ENCODE measurements at regions not wholly inside any gene's neighbourhood (a gene's known extent, or its start where the extent isn't known, plus 50 kb on each side); places are given as distances from the start of the nearest gene placed in this dataset.

GRCh38 chr4:126479709-126480108 lies 1153.0 kb upstream of the INTU start:
- Histone ChIP-seq H3K27ac (no peak overlapping the region), H3K36me3 (no peaks in the 10 kb centered on the region), H3K4me1 (ENCODE audit: insufficient read depth) (no peaks in the 10 kb centered on the region), H3K9me3 (no peaks in the 10 kb centered on the region), H3K4me3 (no peak overlapping the region), H3K27me3 (no peaks in the 10 kb centered on the region)
- no peak for TF ChIP-seq POLR2A (IDR thresholded peaks at IDR 0.05)
- no peak for TF ChIP-seq CTCF (IDR thresholded peaks at IDR 0.05)
- no peak for TF ChIP-seq EP300 (IDR thresholded peaks at IDR 0.05)
- DNase-seq: no peak
- WGBS, 3 donors: 92 to 97% (median 93%) methylated on average over 7 of the region's 7 CpGs
- intact Hi-C loops (cut with DNase I): no loop called here

- no peaks in the 10 kb centered on the region for H3K36me3 ChIP-seq
- no peak overlapping the region for H3K27ac ChIP-seq
- TF ChIP-seq EP300 (IDR thresholded peaks at IDR 0.05) (no peak), CTCF (IDR thresholded peaks at IDR 0.05) (no peak), POLR2A (IDR thresholded peaks at IDR 0.05) (no peak)
- intact Hi-C loops (cut with DNase I): no loop called here
- DNase-seq: no peak
- H3K9me3 ChIP-seq: no peaks in the 10 kb centered on the region
- H3K4me1 ChIP-seq (ENCODE audit: insufficient read depth): no peaks in the 10 kb centered on the region
- H3K4me3 ChIP-seq: no peak overlapping the region
- no peaks in the 10 kb centered on the region for H3K27me3 ChIP-seq
Observed at GRCh38 chr4:126482311-126482710, 1150.4 kb upstream of the INTU start.

- TF ChIP-seq CTCF (IDR thresholded peaks at IDR 0.05) (no peak), EP300 (IDR thresholded peaks at IDR 0.05) (no peak)
- Histone ChIP-seq H3K9me3 (no peaks in the 10 kb centered on the region), H3K36me3 (no peaks in the 10 kb centered on the region), H3K4me1 (ENCODE audit: insufficient read depth) (no peaks in the 10 kb centered on the region), H3K27ac (no peak overlapping the region), H3K27me3 (no peaks in the 10 kb centered on the region), H3K4me3 (no peak overlapping the region)
- 91 to 97% (median 91%) methylated on average over 1 of the region's 1 CpG for WGBS, 3 donors
- no peak for DNase-seq
- intact Hi-C loops (cut with DNase I): no loop called here
Observed at GRCh38 chr4:126486377-126486776, 1146.4 kb upstream of the INTU start.

GRCh38 chr4:126489826-126490463 lies 1142.8 kb upstream of the INTU start:
- Histone ChIP-seq H3K4me3 (no peak overlapping the region), H3K9me3 (no peaks in the 10 kb centered on the region), H3K27ac (no peak overlapping the region), H3K36me3 (no peaks in the 10 kb centered on the region), H3K4me1 (ENCODE audit: insufficient read depth) (no peaks in the 10 kb centered on the region), H3K27me3 (no peaks in the 10 kb centered on the region)
- TF ChIP-seq POLR2A (IDR thresholded peaks at IDR 0.05) (no peak), EP300 (IDR thresholded peaks at IDR 0.05) (no peak), CTCF (IDR thresholded peaks at IDR 0.05) (no peak)
- intact Hi-C loops (cut with DNase I): no loop called here
- no peak for DNase-seq
- WGBS, 3 donors: 95 to 97% (median 95%) methylated on average over 33 of the region's 33 CpGs
